Loucy (cell line): ENCODE measurements at regions not wholly inside any gene's neighbourhood (a gene's known extent, or its start where the extent isn't known, plus 50 kb on each side); places are given as distances from the start of the nearest gene placed in this dataset.

Source experiments
- EZH2phosphoT487 ChIP-seq: fragments of 200-600 bp; IDR thresholded peaks from 2 replicates; pipeline ENCODE4 v1.6.1; 2018; ENCODE audit warnings: antibody characterized with exemption, mild to moderate bottlenecking, moderate library complexity, borderline replicate concordance
- TF ChIP-seq, protein P1 (sequence below): fragments of 200-600 bp; sonication (generic); conservative IDR thresholded peaks from 2 replicates; pipeline ENCODE4 v1.5.1; 2014; ENCODE audit warnings: mild to moderate bottlenecking, antibody characterized with exemption, low read length

DNA sequence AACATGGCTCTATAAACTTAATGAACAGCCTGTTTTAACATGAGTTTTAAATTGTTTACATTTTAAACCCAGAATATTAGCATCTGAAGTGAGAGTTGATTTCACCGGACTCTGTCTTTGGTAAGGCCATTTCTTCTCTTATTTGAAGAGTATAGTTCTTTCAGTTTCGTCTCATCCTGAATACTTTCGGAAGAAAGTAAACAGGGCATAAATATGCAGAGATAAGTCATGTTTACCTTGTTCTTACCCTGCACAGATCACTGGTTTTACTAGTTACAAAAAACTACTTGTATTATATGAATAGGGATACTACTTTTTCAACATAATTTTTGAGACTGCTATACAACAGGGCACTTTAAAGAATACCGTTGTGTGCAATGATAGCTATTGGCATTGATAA is 656.3 kb upstream of the ZNF608 start:
- TF ChIP-seq, protein P1, sequence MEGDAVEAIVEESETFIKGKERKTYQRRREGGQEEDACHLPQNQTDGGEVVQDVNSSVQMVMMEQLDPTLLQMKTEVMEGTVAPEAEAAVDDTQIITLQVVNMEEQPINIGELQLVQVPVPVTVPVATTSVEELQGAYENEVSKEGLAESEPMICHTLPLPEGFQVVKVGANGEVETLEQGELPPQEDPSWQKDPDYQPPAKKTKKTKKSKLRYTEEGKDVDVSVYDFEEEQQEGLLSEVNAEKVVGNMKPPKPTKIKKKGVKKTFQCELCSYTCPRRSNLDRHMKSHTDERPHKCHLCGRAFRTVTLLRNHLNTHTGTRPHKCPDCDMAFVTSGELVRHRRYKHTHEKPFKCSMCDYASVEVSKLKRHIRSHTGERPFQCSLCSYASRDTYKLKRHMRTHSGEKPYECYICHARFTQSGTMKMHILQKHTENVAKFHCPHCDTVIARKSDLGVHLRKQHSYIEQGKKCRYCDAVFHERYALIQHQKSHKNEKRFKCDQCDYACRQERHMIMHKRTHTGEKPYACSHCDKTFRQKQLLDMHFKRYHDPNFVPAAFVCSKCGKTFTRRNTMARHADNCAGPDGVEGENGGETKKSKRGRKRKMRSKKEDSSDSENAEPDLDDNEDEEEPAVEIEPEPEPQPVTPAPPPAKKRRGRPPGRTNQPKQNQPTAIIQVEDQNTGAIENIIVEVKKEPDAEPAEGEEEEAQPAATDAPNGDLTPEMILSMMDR, result no peak
- no peak for TF ChIP-seq EZH2phosphoT487
